Amniotic epithelial cell (primary cell): ENCODE measurements at regions not wholly inside any gene's neighbourhood (a gene's known extent, or its start where the extent isn't known, plus 50 kb on each side); places are given as distances from the start of the nearest gene placed in this dataset.
"Not testable (repeated sequence)": the region's sequence is repeated elsewhere in the genome, so short reads cannot be mapped to it uniquely, and the experiment has no call there.

ENCODE experiments used
- DNase-seq: peaks from one replicate; pipeline ENCODE4 v3.0.0-alpha.2; 2010; ENCODE audit warnings: low read depth

DNA sequence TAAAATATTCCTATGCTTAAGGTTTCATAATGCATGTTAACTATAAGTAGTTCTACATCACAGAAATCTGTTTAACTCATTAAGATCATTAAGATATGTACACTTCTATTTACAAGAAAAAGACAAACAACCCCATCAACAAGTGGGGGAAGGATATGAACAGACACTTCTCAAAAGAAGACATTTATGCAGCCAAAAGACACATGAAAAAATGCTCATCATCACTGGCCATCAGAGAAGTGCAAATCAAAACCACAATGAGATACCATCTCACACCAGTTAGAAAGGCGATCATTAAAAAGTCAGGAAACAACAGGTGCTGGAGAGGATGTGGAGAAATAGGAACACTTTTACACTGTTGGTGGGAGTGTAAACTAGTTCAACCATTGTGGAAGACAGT, 1084.3 kb downstream of the GATA3 start:
- not testable (repeated sequence) for DNase-seq

DNA sequence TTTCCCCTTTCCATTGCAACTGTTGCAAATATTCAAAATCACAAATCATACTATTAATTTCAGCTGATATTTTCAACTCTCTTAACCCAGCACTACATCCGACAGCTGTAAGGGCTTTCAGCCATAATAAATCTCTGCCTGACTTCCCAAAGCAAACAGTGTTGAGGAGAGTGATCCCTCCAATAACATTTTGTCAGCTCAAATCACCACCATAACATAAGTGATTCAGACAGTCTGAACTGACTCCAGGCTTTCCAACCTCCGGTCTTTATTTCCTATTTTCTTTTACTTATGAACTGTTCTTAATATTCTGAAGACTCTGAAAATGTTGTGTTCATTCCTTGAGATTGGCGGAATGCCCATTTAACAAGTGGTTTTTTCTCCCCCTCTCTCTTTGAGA, 1085.9 kb downstream of the GATA3 start:
- peak; percentile 12 for DNase-seq

DNA sequence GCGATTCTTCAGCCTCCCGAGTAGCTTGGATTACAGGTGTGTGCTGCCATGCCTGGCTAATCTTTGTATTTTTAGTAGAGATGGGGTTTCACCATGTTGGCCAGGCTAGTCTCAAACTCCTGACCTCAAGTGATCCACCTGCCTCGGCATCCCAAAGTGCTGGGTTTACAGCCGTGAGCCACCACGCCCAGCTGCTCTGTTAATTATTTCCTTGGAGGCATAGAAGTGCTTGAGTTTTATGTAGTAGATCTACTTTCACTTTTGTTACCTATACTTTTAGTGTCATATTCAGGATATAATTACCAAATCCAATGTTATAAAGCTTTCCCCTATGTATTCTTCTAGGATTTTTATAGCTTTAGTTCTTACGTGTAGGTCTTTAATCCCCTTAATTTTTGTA, 1093.0 kb downstream of the GATA3 start:
- no peak for DNase-seq

DNA sequence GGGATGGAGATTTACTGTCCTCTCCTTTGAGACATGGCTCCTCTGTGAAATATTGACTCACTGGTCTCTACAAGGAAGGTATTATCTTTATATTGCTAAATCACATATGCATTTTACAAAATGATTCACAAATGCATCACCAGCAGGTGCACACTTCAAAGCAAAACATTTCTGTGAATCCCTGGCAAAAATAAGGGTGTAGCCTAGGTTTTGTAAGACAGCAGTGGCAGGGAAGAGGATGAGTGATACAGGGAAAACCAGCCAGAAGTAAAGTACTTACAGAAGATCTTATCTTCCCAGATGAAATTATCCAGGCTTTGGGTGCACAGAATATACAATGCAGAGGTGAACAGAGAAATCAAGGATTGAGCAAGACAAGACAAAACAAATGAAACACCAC, 1094.6 kb downstream of the GATA3 start:
- DNase-seq, result no peak

DNA sequence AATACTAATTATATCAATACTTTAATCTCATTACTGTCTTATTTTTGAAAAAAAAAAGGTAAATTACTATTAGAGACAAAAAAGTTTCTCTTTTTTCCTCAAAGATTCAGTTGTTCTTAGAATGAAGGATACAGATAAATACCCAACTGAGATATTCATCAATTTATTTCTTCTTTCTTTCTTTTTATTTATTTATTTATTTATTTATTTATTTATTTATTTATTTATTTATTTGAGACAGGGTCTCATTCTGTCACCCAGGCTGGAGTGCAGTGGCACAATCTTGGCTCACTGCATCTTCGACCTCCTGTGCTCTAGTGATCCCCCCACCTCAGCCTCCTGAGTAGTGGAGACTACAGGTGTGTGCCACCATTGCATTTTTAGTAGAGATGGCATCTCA, 1098.6 kb downstream of the GATA3 start:
- DNase-seq, result not testable (repeated sequence)

DNA sequence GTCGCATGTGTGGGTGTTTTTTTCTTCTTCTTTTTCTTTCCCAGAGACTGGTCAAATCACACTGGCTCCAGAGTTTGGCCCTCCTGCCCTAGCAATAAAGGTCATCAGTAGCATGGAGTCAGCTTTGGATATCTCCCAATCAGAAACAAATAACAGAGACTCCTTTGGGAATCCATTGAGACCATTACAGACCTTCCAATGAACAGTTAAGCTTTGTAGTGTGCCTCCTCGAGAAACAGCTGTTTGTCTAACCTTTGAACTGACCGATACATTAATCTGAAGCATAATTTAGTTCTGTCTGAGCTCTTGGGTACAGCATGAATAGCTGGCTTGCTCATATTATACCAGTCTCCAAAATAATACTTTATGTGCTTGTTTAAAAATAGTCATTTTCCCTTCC, 1103.2 kb downstream of the GATA3 start:
- no peak for DNase-seq

DNA sequence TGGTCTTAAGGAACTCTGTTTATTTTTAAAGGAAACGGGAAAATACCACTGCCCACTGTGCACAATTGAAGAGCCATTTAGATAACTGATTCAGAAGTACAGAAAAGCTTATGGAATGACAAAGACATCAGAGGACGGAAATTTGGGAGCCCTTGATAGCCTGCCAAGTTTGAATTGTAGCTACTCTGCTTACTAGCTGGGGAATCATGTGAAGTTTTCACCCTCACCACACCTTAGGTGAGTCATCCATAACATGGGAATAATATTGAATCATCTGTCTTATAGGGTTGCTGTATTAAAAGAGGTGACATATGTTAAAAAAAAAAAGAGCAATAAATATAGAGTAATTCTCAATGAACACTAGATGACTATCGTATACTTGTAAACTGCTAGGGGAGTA, 1104.2 kb downstream of the GATA3 start:
- DNase-seq, result no peak

DNA sequence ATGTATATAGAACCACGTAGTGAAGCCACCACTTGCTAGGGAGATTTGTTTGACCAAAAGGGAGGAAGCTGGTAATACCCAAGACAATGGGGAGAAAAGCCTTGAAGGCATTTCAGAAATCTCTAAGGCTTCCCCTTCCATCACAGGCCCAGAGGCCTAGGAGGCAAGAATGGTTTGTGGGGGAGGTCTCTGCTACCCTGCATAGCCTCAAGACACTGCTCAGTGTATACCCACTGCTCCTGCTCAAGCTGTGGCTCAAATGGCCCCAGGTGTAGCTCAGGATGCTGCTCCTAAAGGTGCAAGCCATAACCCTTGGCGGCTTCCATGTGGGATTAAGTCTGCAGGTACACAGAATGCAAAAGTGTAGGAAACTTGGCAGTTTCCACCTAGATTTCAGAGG, 1105.8 kb downstream of the GATA3 start:
- no peak for DNase-seq

DNA sequence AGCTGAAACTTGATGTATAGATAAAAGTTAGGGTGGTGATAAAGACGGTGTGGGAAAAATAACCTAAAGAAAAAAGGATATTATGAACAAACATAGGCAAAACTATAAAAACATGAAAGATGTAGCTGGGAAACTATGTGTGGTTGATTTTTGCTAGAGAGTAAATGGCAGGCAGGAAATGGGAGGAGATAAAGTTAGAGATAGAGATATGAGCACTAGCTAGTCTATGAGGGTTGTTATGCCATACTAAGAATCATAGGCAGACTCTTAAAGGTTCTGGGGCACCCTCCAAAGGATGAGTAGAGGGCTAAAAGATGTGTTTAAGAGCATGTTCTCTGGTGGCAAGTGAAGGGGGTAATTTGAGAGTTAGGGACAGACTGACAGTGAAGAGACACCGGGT, 1109.2 kb downstream of the GATA3 start:
- no peak for DNase-seq

DNA sequence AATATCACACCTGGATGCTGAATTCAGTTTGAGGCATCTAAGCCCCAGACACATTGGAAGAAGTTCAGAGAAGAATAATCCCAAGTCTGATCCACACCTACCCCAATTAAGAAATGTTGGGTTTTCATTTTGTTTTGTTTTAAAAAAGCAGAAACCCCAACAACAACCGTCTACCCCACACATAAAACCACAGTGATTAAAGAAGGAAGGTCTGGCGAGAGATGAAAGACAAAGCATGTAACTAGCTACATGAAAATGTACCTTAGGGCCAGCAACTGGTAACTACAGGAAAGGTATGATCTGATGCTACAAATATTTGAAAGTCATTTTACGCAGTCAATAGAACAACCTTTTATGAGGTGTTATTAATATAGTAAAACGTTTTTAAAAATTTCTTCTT, 1112.3 kb downstream of the GATA3 start:
- no peak for DNase-seq

DNA sequence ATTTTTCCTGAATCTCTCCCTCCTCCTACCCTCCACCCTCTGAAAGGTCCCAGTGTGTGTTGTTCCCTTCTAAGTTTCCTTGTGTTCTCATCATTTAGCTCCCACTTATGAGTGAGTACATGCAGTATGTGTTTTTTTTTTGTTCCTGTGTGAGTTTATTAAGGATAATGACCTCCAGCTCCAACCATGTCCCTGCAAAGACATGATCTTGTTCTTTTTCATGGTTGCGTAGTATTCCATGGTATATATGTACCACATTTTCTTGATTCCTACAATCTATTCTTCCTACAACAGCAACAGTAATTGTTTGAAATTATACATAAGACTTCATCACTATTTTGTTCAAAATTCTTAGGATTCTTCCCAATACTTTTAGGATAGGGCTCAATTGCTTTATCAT, 1117.8 kb downstream of the GATA3 start:
- DNase-seq, result no peak

DNA sequence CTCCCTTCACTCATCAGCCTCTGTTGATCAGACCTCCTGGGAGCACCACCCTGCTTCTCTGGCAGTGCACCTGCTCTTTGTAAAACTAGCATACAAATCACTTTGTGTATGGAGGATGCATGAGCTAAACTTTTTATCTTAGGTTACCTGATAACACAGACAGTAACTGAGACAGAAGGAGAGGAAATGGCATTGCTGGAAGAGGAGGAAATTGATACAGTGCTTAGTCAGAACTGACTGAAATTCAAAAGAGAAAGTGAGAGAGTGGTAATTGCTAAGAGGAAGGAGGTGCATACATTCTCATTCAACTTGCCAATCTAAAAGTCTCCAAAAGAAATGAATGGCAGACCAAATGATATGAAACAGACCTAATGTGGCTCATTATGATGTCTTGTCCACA, 1120.7 kb downstream of the GATA3 start:
- no peak for DNase-seq

DNA sequence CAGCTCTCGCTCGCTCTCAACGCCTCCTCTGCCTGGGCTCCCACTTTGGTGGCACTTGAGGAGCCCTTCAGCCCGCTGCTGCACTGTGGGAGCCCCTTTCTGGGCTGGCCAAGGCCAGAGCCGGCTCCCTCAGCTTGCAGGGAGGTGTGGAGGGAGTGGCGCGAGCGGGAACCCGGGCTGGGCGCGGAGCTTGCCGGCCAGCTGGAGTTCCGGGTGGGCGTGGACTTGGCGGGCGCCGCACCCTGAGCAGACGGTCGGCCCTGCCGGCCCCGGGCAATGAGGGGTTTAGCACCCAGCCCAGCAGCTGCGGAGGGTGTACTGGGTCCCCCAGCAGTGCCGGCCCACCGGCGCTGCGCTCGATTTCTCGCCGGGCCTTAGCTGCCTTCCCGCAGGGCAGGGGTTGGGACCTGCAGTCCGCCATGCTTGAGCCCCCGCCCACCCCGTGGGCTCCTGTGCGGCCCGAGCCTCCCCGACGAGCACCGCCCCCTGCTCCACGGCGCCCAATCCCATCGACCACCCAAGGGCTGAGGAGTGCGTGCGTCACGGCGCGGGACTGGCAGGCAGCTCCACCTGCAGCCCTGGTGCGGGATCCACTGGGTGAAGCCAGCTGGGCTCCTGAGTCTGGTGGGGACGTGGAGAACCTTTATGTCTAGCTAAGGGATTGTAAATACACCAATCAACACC, 1128.9 kb downstream of the GATA3 start:
- DNase-seq, result not testable (repeated sequence)

DNA sequence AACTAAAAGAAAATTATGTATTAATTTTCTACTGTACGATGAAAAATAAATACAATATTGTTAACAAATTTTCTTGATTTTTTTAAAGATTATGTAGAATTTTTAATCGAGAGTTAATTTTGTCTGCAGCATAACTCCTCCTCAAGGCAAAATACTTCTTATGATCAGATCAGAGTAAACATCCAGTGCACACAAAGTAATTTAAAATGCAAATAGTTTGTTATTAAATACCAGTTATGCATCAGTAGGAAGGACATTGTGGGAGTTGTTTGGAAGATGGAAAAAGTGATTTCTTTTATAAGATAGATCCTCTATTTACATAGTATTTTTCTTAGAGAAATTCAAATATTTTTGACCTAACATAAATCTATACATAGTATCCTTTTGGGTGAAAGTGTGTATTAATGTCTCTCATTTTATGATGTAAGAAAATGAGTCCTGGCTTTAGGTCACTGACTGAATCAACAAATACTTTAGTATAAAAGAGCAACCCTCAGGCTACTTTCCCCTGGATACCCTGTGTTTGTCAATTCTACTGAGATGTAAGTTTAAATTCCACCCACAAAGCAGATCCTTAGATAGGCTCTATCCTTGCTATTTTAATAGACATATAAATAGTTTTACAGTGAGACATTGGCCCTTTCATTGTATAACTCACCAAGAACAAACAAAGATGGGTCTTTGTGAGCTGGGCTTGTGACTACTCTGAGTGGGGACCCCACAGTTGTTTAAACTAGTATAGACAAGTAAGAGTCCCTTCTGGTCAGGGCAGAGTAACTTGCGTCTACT, 1133.7 kb downstream of the GATA3 start:
- DNase-seq, result no peak

DNA sequence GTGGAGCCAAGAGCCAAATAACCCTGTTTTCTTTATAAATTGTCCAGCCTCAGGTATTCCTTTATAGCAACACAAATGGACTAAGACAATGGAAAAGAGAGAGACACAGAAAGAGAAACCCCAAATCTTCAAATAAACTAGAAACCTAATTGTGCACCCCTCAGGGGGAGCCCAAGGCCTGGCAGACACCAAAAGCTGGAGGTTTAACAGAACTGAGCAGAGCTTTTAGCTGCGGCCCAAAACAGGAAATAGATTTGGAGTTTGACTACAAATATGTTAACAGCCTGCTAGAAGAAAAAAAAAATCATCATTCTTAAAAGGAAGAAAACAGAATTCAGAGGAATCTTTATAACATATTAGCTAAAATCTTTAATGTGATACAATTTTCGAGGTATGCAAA, 1135.0 kb downstream of the GATA3 start:
- no peak for DNase-seq

DNA sequence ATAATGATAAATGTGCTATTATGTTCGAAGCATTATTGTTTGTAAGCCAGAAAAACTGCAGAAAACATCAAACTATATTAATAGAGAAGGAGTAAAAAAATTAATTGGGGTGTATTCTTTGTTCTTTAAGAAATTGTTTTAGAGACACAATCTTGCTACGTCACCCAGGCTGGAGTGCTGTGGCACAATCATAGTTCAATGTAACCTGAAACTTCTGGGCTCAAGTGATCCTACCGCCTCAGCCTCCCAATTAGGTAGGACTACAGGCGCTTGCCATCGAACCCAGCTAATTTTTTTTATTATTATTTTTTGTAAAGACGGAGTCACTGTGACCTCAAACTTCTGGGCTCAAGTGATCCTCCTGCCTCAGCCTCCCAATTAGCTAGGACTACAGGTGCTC, 1138.6 kb downstream of the GATA3 start:
- no peak for DNase-seq

DNA sequence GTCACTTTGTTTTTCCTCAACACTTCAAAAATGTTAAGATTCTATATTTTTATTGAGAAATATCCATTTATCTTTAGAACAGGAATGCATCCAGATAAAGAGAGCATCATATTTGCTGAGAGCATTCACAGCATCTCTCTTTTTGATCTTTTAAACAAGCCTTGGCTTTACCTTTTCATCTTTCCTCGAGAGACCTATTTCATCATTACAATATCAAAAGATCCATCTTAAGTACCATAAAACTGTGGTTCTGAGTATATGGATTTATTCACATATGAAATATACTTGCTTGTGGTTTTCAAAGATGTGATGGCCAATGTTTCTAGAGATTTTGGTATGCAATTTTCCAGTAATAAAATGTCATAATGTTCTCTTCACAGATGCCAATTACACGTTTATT, 1140.9 kb downstream of the GATA3 start:
- DNase-seq, result no peak

DNA sequence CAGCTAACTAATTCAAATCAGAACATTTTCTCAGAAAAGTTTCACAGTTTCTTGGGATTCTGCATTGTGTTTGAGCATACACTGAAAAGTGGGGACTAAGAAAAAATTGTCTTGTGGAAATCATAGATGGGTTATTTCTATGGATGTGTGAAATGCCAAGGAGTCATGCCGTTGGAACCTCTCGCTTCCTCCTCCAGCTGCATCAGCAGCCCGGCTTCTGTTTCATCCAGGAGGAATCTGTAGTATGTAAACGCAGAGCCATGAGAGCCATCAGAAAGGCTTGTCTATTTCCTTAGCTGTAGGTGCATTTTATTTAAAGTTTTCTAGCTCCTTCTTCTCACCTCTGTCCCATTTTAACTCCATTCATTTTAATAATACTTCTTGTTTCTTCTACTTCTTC, 1144.1 kb downstream of the GATA3 start:
- DNase-seq, result peak; percentile 72

DNA sequence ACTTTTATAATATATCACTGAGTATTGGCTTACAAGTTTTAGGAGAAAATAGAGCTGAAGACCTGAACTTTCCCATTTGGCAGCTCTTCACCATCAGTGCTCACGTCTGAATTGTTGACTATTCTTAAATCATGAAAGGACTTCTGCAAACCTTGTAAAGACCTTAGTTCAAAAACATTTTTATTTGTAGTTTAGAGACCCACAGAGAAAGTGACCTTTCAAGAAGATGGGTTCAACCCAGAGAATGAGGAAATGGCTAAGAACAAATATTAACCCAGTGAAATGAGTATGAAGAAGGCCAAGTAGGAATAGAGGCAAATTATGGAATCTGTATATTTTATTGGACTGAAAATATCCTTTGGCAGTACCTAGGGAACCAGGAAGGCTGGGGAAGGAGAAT, 1151.1 kb downstream of the GATA3 start:
- DNase-seq, result no peak

DNA sequence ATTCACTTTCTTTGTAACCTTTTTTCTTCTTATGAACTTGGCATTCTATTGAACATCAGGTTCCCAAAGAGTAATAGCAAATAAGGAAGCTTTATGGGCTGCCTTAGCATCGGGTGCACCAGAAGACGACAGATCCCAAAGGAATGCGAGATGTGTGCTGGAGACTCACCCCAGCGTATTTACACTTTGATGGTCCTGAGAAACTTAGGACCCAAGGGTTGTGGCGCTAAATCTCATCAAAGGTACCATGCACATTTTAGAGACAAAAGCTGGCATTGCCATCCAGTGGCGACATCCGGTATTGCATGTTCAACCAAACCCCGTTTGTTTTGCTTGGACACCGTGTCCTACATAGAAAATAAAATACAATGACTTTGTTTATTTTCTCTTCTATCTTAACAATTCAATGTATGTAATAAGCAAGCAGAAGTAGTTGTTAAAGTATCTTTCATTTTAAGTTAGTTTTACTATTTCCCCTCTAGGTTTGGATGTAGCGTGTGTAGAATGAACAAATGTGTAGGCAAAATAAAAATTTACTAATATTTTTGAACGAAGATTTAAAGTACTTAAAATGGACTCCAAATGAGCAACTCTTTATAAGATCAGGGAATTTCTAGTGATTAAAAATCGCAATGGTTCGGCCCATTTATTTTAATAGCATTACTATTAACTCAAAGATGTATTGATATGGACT, 1154.8 kb downstream of the GATA3 start:
- peak; percentile 55 for DNase-seq

DNA sequence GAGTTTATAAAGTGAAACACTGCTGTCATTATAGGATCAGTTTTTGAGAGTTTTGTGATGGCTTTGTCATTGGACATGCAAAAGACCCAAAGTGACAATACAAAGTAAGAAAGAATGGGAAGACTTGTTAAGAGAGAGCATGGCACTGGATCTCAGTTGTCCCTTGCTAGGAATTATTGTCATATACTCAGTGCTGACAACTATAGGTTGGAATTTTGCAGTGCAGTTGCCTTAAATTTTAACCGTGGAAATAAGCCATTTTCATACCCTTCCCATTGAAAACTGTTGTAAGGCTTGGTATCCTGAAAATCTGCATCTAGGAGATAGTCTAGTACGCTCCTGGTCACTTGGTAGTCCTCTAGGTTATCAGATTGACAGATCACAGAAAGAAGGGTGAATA, 1156.7 kb downstream of the GATA3 start:
- DNase-seq, result no peak

DNA sequence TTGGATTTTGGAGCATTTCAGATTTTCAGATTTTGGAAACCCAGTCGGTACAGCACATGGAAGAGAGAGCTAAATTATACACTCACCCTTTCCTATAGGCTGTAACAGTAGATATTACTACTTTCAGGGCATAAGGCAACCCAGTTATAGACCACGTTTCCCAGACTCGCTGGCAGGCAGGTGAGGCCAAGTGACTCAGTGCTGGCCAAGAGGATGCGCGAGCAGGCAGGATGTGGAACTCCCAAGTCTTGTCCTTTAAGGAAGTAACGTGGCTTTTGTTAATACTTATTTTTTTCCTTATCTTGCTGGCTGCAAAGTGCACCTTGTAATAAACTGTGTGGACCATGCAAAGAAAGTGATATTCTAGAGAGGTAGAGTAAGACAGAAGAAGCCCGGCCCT, 1160.1 kb downstream of the GATA3 start:
- DNase-seq, result no peak

DNA sequence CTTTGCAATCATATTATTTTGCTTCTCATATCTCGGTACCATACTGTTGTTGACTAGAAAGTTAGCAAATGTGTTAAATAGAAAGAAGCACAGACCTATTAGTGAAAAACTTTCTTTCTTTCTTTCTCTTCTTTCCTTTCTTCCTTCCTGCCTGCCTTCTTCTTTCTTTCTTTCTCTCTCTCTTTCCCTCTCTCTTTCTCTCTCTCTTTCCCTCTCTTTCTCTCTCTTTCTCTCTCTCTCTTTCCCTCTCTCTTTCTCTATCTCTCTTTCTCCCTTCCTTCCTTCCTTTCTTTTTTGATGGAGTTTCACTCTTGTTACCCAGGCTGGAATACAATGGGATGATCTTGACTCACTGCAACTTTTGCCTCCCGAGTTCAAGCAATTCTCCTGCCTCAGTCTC, 1160.6 kb downstream of the GATA3 start:
- no peak for DNase-seq
